Tibial artery (tissue), 4 donors: ENCODE measurements at regions not wholly inside any gene's neighbourhood (a gene's known extent, or its start where the extent isn't known, plus 50 kb on each side); places are given as distances from the start of the nearest gene placed in this dataset.
"Not testable (repeated sequence)": the region's sequence is repeated elsewhere in the genome, so short reads cannot be mapped to it uniquely, and the experiment has no call there.

ENCODE experiments used
- DNase-seq, 2 donors: peaks; one replicate each; pipeline ENCODE4 v3.0.0-alpha.2; 2019
- H3K27ac ChIP-seq, 2 donors: fragments of 200-600 bp; sonication (generic) in 1 of 2; 1 replicate in 1 of 2; 2 replicates in 1 of 2; pipeline ENCODE4 v1.5.1; 2018 to 2019; ENCODE audit warnings: mild to moderate bottlenecking in 1 of 2
- H3K27me3 ChIP-seq, 2 donors: fragments of 200-600 bp; sonication (generic) in 1 of 2; one replicate each; pipeline versions ENCODE4 v1.5.1 to v1.6.0; 2016 to 2019
- H3K36me3 ChIP-seq, 3 donors: fragments of 200-600 bp; sonication (generic) in 2 of 3; one replicate each; pipeline ENCODE4 v1.5.1; 2016 to 2019; ENCODE audit warnings: mild to moderate bottlenecking in 2 of 3
- H3K4me1 ChIP-seq, 4 donors: fragments of 200-600 bp; sonication (generic) in 2 of 4; 1 replicate in 3 of 4; 2 replicates in 1 of 4; pipeline ENCODE4 v1.5.1; 2016 to 2019
- H3K4me3 ChIP-seq, 2 donors: fragments of 200-600 bp; sonication (generic) in 1 of 2; 1 replicate in 1 of 2; 2 replicates in 1 of 2; pipeline ENCODE4 v1.5.1; 2018 to 2019; ENCODE audit warnings: mild to moderate bottlenecking in 2 of 2
- H3K9me3 ChIP-seq, 3 donors: fragments of 200-600 bp; sonication (generic) in 1 of 3; one replicate each; pipeline ENCODE4 v1.5.1; 2016 to 2019
- intact Hi-C: fragments of 100-400 bp; cut with DNase I; formaldehyde crosslinking; loops from one replicate; pipeline ENCODE4 v1.15.0; 2023; ENCODE audit warnings: low total_unique reads

DNA sequence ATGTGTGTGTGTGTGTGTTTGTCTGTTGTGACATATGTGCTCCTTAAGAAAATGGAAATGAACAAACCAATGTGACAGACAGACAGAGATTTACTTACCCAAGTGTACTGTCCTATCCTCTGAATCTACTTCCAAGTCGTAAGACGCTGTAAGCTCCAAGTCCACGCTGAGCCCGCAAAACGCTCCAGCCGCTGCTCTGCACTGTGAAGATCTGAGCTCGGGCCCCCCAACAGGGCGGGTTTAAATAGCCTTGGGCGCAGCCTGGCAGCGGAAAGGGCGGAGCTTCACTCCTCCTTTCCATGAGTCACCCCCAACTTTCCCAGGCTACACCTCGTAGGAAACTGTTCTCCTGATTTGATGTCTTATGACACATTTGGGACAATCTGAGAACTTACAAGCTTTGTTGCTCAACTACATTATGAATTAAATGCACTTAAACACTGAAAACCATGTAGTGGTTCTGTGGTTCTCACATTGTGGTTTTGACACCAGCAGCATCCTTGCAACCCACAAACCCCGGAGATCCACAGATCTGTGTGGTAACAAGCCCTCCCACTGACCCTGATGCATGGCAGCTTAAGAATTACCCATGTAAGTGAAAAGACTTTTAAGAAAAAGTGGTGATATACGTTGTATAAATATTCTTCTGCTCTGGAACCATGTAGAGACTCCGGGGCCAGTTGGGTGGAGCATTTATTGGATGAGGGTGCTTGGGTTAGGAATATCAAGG is 735.6 kb upstream of the DEFB115 start:
- H3K9me3 ChIP-seq, H3K4me3 ChIP-seq, H3K27me3 ChIP-seq, intact Hi-C loops, H3K4me1 ChIP-seq, H3K27ac ChIP-seq, H3K36me3 ChIP-seq, DNase-seq: not testable (repeated sequence)

DNA sequence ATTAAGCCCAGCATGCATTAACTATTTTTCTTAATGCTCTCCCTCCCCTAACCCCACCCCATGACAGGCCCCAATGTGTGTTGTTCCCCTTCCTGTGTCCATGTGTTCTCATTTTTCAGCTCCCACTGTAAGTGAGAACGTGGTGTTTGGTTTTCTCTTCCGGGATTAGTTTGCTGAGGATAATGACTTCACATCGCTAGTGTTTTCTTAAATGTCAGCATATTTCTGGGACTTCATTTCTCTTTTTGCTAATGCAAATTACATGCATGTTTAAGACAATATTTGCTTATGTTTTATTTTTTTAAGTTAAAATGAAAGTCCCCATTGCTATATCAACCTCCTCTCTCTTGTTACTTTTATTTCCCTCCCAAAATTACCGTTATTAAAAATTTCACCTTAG is 733.3 kb upstream of the DEFB115 start:
- DNase-seq, H3K9me3 ChIP-seq, H3K27ac ChIP-seq, H3K36me3 ChIP-seq, intact Hi-C loops, H3K4me1 ChIP-seq, H3K4me3 ChIP-seq, H3K27me3 ChIP-seq: not testable (repeated sequence)

DNA sequence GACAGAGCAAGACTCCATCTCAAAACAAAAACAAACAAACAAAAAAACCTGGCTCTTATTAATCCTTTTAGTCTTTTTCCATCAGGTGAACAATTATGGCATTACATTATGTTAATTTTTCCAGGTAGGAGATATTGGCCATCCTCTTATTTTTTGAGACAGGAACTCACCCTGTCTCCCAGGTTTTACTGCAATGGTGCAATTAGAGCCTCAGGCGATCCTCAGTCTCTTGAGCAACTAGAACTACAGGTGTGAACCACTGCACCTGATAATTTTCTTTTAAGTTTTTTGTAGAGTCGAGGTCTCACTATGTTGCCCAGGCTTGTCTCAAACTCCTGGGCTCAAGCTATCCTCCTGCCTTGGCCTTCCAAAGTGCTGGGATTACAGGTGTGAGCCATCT is 732.7 kb upstream of the DEFB115 start:
- H3K4me3 ChIP-seq, H3K4me1 ChIP-seq, H3K36me3 ChIP-seq, intact Hi-C loops, H3K9me3 ChIP-seq, DNase-seq, H3K27me3 ChIP-seq, H3K27ac ChIP-seq: not testable (repeated sequence)

DNA sequence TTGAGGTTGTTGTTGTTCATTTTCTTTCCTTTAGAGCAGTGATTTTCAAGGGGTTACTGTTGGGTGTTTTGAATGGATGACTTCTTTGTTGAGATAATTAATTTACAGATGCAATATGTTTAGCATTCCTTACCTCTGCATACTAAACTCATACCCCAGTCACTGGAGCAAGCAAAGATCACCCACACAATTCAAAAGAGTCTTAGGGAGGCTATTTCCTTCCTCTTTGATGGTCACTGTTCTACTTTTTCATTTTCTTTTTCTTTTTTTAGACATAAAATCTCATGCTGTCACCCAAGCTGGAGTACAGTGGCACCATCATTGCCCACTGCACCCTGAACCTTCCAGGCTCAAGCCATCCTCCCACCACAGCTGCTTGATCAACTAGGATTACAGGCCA is 723.8 kb upstream of the DEFB115 start:
- intact Hi-C loops, H3K27ac ChIP-seq, DNase-seq, H3K36me3 ChIP-seq, H3K27me3 ChIP-seq, H3K4me1 ChIP-seq, H3K4me3 ChIP-seq, H3K9me3 ChIP-seq: not testable (repeated sequence)

DNA sequence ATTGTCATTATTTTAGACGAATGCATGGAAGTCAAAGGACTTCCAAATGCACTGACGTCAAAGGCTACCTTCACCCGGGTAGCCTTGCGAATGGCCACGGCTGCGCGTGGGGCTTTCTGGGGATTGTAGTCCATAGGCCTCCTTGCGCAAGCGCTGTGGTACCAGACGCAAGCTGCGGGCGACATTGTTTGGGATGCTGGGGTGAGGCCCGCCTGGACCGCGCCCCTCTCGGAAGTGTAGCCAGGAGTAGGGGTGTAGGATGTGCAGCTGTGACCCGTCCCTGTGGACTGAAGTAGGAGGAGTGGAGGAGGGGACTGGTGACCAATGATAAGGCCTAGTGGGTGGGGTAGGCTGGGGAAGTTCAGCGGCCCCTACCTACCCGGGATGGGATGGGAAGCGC is 720.0 kb upstream of the DEFB115 start:
- H3K27me3 ChIP-seq, H3K4me3 ChIP-seq, H3K27ac ChIP-seq, H3K9me3 ChIP-seq, H3K4me1 ChIP-seq, intact Hi-C loops, H3K36me3 ChIP-seq, DNase-seq: not testable (repeated sequence)

DNA sequence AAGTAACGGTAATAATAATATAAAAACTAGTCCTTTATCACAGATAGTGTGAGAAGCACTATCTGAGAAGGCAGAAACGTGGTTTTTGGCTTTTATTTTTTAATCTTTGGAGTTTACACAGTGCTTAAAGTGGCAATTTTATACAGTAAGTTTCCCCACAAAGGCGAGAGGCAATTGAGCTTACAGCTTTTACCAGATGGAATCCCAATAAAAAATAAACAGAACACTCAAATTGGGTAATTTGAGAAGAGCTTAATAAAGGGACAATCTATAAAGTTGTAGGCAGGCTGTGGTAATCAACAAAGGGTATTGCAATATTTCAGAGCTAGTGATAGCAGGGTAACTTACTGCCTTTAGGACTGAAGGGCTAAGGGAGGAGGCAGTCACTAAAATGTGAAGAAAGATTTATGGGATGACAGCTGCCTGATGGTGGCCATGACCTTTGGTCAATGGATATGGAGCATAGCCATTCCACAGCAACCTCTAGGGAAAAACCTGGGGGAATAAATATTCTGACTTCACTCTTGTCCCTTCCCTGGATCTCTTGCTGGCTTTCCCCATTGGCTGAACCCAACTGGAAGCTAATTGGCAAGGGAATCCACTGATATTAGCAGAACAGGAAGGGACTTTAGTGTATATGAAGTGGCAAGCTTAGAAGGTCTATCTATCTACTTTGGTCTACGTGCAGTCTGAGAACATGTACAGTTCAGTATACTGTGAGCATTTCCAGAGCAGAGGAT is 717.0 kb upstream of the DEFB115 start:
- H3K9me3 ChIP-seq, intact Hi-C loops, H3K4me1 ChIP-seq: not testable (repeated sequence)

DNA sequence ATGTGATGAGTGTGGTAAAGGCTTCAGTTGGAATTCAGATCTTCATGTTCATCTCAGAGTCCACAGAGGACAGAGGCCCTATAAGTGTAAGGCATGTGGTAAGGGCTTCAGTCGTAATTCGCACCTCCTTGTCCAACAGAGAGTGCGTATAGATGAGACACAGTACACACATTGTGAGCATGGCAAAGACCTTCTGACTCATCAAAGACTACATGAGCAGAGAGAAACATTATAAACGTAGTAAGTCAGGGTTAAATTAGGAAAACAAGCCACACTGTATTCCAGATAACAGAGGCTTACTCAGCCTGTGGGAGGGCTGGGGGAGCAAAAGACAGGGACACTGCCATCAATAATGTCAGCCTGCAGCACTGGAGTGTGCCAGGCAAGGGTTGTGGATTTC is 706.2 kb upstream of the DEFB115 start:
- H3K27ac ChIP-seq, H3K27me3 ChIP-seq, DNase-seq, H3K9me3 ChIP-seq, H3K36me3 ChIP-seq, intact Hi-C loops, H3K4me3 ChIP-seq, H3K4me1 ChIP-seq: not testable (repeated sequence)

More for the DNA sequence above, 717.0 kb upstream of the DEFB115 start:
- H3K27ac ChIP-seq, DNase-seq, H3K4me3 ChIP-seq, H3K36me3 ChIP-seq, H3K27me3 ChIP-seq: not testable (repeated sequence)

DNA sequence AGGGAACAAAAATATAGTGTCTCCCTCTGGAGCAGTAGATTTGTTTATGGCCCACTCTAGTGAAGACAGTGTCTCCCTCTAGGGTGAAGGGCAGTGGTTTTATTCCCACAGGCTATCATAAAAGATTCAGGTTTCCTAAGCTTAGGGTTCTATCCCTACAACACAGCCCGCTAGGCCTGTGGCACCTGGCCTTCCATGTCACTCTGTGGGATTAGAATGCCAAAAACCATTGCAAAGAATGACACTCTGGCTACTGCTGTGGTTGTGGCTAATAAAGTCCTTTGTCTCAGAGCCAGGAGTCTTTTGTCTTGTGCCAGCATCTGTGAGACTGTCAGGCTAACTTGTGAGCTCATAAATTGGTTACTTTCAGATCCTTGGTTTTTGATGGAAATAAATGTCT is 700.7 kb upstream of the DEFB115 start:
- intact Hi-C loops, H3K9me3 ChIP-seq: not testable (repeated sequence)

DNA sequence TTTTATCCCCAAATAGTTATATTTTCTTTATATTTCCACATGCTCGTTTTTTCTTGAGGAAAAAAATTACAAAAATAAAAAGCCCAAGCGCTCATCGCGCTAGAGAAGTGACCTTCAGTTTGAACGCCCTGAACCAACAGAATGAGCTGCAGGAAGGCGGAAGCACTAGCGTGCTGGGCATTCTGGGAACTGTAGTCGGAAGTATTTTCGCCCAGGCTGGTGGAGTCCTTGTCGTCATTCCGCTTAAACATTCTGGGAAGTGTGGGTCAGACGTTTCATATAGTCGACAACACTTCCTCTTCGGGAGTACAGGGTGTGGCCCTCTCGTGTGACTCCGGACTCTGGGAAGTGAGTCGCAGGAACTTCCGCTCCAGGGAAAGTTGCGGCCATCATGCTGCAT is 692.4 kb upstream of the DEFB115 start:
- H3K27me3 ChIP-seq, intact Hi-C loops, H3K27ac ChIP-seq, DNase-seq, H3K9me3 ChIP-seq, H3K4me1 ChIP-seq, H3K36me3 ChIP-seq, H3K4me3 ChIP-seq: not testable (repeated sequence)

More for the DNA sequence above, 700.7 kb upstream of the DEFB115 start:
- not testable (repeated sequence) for H3K27ac ChIP-seq, H3K4me1 ChIP-seq, H3K27me3 ChIP-seq, H3K4me3 ChIP-seq, DNase-seq, H3K36me3 ChIP-seq

DNA sequence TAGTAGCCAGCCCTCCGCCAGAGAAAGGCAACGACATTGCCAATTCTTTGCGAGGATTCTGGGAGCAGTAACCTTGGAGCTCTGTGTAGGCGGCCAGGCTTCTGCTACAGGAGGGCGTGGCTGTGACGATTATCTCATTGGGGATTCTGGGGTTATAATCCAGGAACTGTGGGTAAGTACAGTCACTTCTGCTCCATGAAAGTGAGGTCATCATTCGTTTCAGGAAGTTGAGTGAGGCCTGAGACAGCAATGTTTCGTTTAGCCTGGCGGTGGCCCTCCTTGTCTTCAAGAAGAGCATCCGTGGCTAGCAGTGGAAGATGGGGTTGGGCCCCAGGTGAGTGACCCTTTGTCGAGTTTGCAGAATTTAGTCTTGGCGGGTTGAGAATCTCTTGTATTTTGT is 687.6 kb upstream of the DEFB115 start:
- H3K9me3 ChIP-seq, H3K27ac ChIP-seq, H3K27me3 ChIP-seq, H3K36me3 ChIP-seq, intact Hi-C loops, H3K4me3 ChIP-seq, DNase-seq, H3K4me1 ChIP-seq: not testable (repeated sequence)

DNA sequence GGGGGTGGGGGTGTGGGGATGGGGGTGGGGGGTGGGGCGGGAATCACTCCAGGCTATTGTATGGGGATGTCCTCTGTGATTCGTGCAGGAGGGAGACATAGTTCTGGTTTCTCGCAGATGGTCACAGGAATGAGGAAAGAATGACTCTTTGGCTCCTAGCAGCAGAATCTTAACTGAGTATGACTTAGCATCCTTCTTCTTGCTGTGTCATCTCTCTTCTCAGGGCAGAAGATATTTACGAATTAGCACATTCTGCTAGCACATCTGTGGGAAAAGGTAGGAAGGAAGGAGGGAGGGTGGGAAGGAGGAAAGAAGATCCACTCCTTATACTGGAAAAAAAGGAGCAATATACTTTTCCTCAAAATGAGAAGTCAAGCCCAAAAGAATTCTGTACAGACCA is 686.8 kb upstream of the DEFB115 start:
- H3K27ac ChIP-seq, H3K27me3 ChIP-seq, intact Hi-C loops, H3K4me3 ChIP-seq, H3K4me1 ChIP-seq, H3K9me3 ChIP-seq, H3K36me3 ChIP-seq, DNase-seq: not testable (repeated sequence)

DNA sequence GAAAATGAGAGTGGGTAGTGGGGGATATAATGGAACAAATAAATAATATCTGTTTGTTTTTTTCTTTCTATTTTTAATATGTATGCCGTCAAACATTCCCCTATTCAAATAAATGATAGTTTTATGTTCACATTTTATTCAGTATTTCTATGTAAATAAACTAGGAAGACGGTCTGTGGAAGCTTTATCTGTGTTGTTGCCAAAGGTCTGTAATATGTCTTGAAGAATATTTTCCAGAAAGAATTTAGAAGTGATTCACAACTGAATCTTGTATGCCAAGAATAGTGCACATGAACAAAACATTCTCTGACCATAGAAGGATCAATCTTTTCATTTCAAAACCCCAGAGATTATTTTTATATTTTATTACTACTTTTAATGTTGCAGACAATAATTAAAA is 683.1 kb upstream of the DEFB115 start:
- H3K4me1 ChIP-seq, H3K27me3 ChIP-seq, DNase-seq, H3K27ac ChIP-seq, H3K36me3 ChIP-seq, H3K9me3 ChIP-seq, intact Hi-C loops, H3K4me3 ChIP-seq: not testable (repeated sequence)

DNA sequence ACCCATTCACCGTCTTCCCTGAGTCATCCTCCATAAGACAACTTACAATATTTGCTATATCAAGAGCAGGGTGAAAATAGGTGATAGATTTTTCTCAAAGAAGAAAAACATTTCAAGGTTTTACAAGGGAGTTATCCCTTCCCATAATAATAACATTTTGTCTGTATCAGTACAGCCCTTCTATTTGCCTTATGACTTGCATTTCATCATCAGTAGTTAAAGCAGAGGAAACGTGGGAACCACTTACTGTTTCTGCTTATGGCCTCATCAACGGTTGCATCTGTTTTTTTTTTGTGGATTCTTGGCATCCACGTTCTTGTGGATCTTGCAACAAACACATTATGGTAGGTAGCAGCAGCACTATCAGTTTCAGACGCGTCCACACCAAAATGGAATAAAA is 678.4 kb upstream of the DEFB115 start:
- H3K4me3 ChIP-seq: peak overlapping the region in 1 of 2 donors; percentile 54
- H3K27ac ChIP-seq, intact Hi-C loops, H3K9me3 ChIP-seq, H3K27me3 ChIP-seq, H3K4me1 ChIP-seq, DNase-seq, H3K36me3 ChIP-seq: not testable (repeated sequence)

DNA sequence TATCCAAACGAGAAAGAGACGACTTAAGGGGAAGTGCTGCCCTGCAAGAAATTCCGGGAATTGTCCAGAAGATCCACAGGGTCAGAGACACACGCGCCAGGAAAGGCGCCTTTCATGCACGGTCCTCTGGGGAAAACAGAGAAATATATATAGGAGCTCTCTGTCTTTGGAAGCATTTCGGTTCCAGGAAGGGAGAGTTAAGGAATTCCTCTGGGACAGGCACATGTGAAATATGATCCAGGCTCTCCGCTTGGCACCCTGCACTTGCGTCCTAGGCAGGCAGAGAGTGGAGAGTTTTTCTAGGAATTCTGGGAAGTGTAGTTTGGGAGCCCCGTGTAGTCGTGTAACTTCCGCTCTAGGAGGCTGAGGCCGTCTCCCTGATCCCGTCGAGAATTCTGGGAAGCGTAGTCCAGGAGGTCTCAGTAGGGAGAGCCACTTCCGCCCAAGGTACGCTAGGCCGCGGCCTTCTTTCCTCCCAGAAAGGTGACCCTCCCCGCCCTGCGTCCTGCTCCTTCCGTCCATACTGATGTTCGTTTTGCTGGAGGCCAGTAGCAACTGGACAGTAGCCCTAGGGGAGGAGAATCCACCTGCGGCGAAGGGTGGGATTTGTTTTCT is 677.5 kb upstream of the DEFB115 start:
- H3K27ac ChIP-seq: peak overlapping the region; percentile 54 to 63
- peak overlapping the region; percentile 50 to 54 for H3K4me3 ChIP-seq
- H3K9me3 ChIP-seq, H3K36me3 ChIP-seq, intact Hi-C loops, H3K4me1 ChIP-seq, H3K27me3 ChIP-seq: not testable (repeated sequence)
- DNase-seq: peak; percentile 84 to 87
